NCI-H2227 treated with DMSO at 0.1 percent for 48 hours (cell line): ENCODE measurements at regions not wholly inside any gene's neighbourhood (a gene's known extent, or its start where the extent isn't known, plus 50 kb on each side); places are given as distances from the start of the nearest gene placed in this dataset.

ENCODE experiments used
- DNase-seq: peaks from one replicate; lab custom pipeline; 2025; lab: John Stamatoyannopoulos, UW

- no peak for DNase-seq
Observed at GRCh38 chr11:116442238-116442752, 330.5 kb downstream of the BUD13 start.

GRCh38 chr11:116439361-116439677 is 333.5 kb downstream of the BUD13 start:
- no peak for DNase-seq

GRCh38 chr11:116438651-116439360 is 334.0 kb downstream of the BUD13 start:
- DNase-seq = no peak

GRCh38 chr11:116434986-116435385 is 337.8 kb downstream of the BUD13 start:
- DNase-seq = no peak

GRCh38 chr11:116432301-116432700 is 340.5 kb downstream of the BUD13 start:
- no peak for DNase-seq

- DNase-seq = no peak
Observed at GRCh38 chr11:116431842-116432241, 340.9 kb downstream of the BUD13 start.

GRCh38 chr11:116428638-116428975 is 344.2 kb downstream of the BUD13 start:
- DNase-seq = no peak

GRCh38 chr11:116427903-116428637 is 344.7 kb downstream of the BUD13 start:
- peak; percentile 36 for DNase-seq

- DNase-seq = no peak
Observed at GRCh38 chr11:116427337-116427902, 345.4 kb downstream of the BUD13 start.

GRCh38 chr11:116426761-116427160 is 346.0 kb downstream of the BUD13 start:
- DNase-seq = no peak

GRCh38 chr11:116424615-116425261 is 348.0 kb downstream of the BUD13 start:
- DNase-seq = no peak

- no peak for DNase-seq
Observed at GRCh38 chr11:116422956-116423600, 349.7 kb downstream of the BUD13 start.

GRCh38 chr11:116422556-116422955 is 350.2 kb downstream of the BUD13 start:
- DNase-seq = no peak

- DNase-seq = no peak
Observed at GRCh38 chr11:116421529-116422185, 351.1 kb downstream of the BUD13 start.

GRCh38 chr11:116420770-116421528 is 351.8 kb downstream of the BUD13 start:
- no peak for DNase-seq

GRCh38 chr11:116420030-116420429 is 352.8 kb downstream of the BUD13 start:
- no peak for DNase-seq

- DNase-seq = no peak
Observed at GRCh38 chr11:116418388-116419041, 354.3 kb downstream of the BUD13 start.

- no peak for DNase-seq
Observed at GRCh38 chr11:116416852-116417251, 355.9 kb downstream of the BUD13 start.

GRCh38 chr11:116415095-116415494 is 357.7 kb downstream of the BUD13 start:
- peak; percentile 47 for DNase-seq

GRCh38 chr11:116414357-116414880 is 358.4 kb downstream of the BUD13 start:
- DNase-seq = no peak
